GM12874 (cell line): ENCODE measurements at regions not wholly inside any gene's neighbourhood (a gene's known extent, or its start where the extent isn't known, plus 50 kb on each side); places are given as distances from the start of the nearest gene placed in this dataset.

Source experiments
- TF ChIP-seq, protein P1 (sequence below): IDR thresholded peaks from 2 replicates; pipeline ENCODE4 v1.5.1; 2011; ENCODE audit warnings: low read depth, mild to moderate bottlenecking, control low read depth, low read length, moderate library complexity; ENCODE audit not compliant: insufficient read depth

DNA sequence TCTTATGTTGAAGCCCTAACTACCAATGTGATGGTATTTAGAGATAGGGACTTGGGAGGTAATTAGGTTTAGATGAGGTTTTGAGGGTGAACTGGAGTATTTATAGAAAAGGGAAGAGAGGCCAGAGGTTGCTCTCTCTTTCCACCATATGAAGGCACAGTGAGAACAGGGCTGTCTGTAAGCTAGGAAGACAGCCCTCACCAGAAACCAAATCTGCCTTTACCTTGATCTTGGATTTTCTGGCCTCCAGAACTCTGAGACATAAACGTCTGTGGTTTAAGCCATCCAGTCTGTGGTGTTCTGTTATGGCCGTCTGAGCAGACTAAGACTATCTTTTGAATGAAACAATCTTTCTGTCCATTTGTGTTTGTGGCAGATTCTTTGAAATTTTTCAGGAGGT, 223.7 kb downstream of the PDHA2 start:
- TF ChIP-seq, protein P1, sequence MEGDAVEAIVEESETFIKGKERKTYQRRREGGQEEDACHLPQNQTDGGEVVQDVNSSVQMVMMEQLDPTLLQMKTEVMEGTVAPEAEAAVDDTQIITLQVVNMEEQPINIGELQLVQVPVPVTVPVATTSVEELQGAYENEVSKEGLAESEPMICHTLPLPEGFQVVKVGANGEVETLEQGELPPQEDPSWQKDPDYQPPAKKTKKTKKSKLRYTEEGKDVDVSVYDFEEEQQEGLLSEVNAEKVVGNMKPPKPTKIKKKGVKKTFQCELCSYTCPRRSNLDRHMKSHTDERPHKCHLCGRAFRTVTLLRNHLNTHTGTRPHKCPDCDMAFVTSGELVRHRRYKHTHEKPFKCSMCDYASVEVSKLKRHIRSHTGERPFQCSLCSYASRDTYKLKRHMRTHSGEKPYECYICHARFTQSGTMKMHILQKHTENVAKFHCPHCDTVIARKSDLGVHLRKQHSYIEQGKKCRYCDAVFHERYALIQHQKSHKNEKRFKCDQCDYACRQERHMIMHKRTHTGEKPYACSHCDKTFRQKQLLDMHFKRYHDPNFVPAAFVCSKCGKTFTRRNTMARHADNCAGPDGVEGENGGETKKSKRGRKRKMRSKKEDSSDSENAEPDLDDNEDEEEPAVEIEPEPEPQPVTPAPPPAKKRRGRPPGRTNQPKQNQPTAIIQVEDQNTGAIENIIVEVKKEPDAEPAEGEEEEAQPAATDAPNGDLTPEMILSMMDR, result no peak

DNA sequence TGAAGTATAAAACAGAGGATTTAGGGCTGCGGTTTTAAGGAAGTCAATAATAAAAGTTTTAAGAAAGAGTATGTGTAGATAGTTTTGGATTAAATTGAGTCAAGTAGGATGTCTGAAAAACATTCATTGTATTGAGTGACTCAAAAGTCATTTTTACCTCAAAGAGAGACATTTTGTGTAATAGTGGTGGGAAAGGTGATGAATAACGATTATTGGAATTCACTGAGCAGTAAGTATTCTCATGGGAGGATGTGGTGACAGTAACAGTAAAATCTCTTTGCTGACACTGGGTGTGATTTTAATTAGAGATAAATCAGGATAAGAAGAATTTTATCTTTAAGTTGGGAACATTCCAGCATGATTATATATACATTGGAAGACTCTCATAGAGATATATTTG, 233.6 kb downstream of the PDHA2 start:
- TF ChIP-seq, protein P1, result no peak

DNA sequence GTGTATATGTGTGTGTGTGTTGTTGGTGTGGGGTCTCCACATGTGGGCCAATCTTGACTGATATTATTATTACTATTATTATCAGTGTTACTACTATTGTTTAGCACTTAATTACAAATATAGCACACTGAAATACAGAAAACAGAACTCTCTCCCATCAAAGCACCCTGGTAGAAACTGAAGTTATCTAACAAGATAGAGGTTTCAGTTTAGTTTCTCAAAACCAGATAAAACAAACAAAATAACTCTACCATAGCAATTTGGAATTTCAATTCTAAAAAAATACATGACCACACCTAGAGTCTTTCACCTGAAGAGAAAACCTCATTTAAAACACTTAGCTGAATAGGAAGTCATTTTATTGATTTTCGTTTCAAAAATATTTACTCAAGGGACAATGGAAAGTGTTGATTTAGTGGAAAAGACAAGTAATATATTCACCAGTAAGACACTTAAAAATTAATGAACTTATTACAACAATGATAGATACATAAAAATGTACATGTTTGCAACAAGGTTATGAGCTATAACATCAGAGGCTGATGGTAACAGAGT, 252.3 kb downstream of the PDHA2 start:
- TF ChIP-seq, protein P1, result no peak

DNA sequence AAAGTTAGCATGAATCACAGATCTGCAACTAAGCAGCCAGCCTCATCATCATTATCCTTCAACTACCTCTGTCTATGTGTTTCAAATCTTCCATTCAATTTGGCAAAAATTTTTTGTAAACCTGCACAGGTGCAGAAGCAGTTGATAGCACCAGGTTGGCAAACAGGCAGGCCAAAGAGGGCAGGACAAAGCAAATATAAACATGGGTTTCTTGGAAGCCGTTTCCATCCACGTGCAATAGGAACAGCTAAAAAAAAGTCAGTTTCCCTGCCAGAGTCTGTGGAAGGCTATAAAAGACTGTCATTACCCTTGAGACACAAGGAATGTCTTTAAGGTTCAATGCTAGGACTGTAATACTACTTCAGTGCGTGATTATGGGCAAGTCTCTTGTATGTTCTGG, 253.2 kb downstream of the PDHA2 start:
- TF ChIP-seq, protein P1, result no peak

DNA sequence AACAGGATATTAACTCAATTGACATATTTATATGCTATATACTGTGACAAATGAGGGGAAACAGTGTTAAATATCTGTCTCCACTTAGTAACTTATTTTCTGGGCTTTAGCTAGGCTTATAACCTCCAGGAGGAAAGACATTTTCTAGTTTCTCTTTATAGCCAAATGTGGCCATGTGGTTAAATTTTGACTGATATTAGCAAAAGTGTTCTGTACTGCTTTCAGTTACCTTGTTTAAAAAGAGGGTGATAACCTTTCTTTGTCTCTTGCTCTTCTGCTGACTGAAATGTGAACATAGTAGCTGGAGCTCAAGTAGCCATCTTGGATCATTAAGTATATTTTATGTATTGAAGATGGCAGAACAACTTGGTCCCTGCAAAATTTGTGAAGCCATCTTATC, 253.7 kb downstream of the PDHA2 start:
- TF ChIP-seq, protein P1, result no peak

DNA sequence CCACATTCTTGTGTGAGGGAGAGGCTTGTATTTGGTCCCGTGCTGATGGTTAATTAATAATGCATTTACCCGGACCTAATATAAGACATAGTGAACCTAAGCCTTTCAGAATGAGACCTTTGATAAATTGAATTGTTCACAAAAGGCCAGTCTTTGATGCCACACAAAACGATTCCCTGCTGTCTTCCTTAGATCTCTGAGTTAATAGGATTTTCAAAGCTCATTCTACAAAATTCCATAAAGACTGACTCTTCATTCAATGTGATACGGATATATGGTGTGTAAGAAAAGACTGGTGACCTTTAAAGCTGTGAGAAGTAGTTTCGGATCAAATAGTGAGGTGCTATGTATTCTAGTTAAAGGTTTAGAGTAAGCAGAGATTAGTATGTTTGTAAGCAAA, 254.3 kb downstream of the PDHA2 start:
- TF ChIP-seq, protein P1, result no peak

DNA sequence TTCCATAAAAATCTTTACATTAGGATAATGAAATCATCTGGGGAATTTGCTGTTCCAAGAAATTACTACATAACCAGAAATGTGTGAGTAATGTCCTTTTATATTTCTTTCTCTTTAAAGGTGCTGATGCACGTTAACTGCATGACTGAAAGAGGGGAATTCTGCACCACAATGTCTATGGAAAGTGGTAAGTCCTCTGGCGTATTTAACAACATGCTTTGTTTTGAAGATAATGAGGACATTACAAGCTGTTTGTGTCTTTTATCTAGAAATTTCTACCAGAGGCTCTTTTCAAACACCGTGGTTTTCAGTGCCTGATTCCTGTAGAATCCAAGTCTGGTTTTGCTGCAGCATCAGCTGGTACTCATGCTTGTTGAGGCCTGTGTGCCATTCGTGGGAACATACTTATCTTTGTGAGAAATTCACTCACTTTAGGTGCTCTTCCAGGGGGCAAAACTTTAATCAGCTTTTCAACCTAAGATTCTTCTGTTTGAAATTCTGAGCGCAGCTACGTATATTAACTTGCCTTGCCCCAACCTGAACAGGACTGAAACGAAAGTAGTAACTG, 257.2 kb downstream of the PDHA2 start:
- TF ChIP-seq, protein P1, result no peak
